KMS-11 (cell line): ENCODE measurements at regions not wholly inside any gene's neighbourhood (a gene's known extent, or its start where the extent isn't known, plus 50 kb on each side); places are given as distances from the start of the nearest gene placed in this dataset.

ENCODE experiments used
- H2AFZ ChIP-seq: fragments of 200-600 bp; sonication (generic); 2 replicates; pipeline ENCODE4 v1.6.1; 2016; ENCODE audit warnings: antibody characterized with exemption, mixed run types, low read depth
- H3K27ac ChIP-seq: fragments of 200-600 bp; sonication (generic); 2 replicates; pipeline ENCODE4 v1.6.1; 2016; ENCODE audit warnings: mild to moderate bottlenecking, mixed run types
- H3K27me3 ChIP-seq: fragments of 200-600 bp; sonication (generic); 2 replicates; pipeline ENCODE4 v1.6.1; 2017; ENCODE audit warnings: mild to moderate bottlenecking, low read depth, mixed run types, moderate library complexity; ENCODE audit not compliant: insufficient read depth
- H3K36me3 ChIP-seq: fragments of 200-600 bp; sonication (generic); 2 replicates; pipeline ENCODE4 v1.6.1; 2017; ENCODE audit warnings: mild to moderate bottlenecking, mixed run types; ENCODE audit not compliant: insufficient read depth
- H3K4me1 ChIP-seq: fragments of 200-600 bp; sonication (generic); 2 replicates; pipeline ENCODE4 v1.6.1; 2016; ENCODE audit warnings: mild to moderate bottlenecking, low read depth, mixed run types; ENCODE audit not compliant: poor library complexity, severe bottlenecking
- H3K4me2 ChIP-seq: fragments of 200-600 bp; sonication (generic); 2 replicates; pipeline ENCODE4 v1.7.0; 2016; ENCODE audit warnings: mild to moderate bottlenecking, mixed run types
- H3K4me3 ChIP-seq: fragments of 200-600 bp; sonication (generic); IDR thresholded peaks from 2 replicates; pipeline ENCODE4 v1.6.1; 2017; ENCODE audit warnings: low read depth, low read length, mixed read lengths; ENCODE audit not compliant: insufficient read depth
- H3K79me2 ChIP-seq: fragments of 200-600 bp; sonication (generic); 2 replicates; pipeline ENCODE4 v1.6.1; 2016; ENCODE audit warnings: low read depth, mixed run types; ENCODE audit not compliant: insufficient read depth
- H3K9ac ChIP-seq: fragments of 200-600 bp; sonication (generic); 2 replicates; pipeline ENCODE4 v1.6.1; 2016; ENCODE audit warnings: mild to moderate bottlenecking, mixed run types
- H4K20me1 ChIP-seq: fragments of 200-600 bp; sonication (generic); 2 replicates; pipeline ENCODE4 v1.6.1; 2016; ENCODE audit warnings: mild to moderate bottlenecking, mixed run types; ENCODE audit not compliant: insufficient read depth
- TF ChIP-seq, protein P1 (sequence below): fragments of 200-600 bp; sonication (generic); conservative IDR thresholded peaks from 2 replicates; pipeline ENCODE4 v1.6.1; 2017; ENCODE audit warnings: low read depth, mild to moderate bottlenecking, antibody characterized with exemption, low read length, moderate library complexity, mixed read lengths

- no peak overlapping the region for H3K4me3 ChIP-seq
- H3K4me1 ChIP-seq, result no peaks in the 10 kb centered on the region
- H2AFZ ChIP-seq, result no peak overlapping the region
- no peaks in the 10 kb centered on the region for H4K20me1 ChIP-seq
- H3K79me2 ChIP-seq, result no peaks in the 10 kb centered on the region
- H3K9ac ChIP-seq, result no peak overlapping the region
- TF ChIP-seq, protein P1, sequence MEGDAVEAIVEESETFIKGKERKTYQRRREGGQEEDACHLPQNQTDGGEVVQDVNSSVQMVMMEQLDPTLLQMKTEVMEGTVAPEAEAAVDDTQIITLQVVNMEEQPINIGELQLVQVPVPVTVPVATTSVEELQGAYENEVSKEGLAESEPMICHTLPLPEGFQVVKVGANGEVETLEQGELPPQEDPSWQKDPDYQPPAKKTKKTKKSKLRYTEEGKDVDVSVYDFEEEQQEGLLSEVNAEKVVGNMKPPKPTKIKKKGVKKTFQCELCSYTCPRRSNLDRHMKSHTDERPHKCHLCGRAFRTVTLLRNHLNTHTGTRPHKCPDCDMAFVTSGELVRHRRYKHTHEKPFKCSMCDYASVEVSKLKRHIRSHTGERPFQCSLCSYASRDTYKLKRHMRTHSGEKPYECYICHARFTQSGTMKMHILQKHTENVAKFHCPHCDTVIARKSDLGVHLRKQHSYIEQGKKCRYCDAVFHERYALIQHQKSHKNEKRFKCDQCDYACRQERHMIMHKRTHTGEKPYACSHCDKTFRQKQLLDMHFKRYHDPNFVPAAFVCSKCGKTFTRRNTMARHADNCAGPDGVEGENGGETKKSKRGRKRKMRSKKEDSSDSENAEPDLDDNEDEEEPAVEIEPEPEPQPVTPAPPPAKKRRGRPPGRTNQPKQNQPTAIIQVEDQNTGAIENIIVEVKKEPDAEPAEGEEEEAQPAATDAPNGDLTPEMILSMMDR, result no peak
- no peak overlapping the region for H3K27ac ChIP-seq
- no peaks in the 10 kb centered on the region for H3K36me3 ChIP-seq
- no peak overlapping the region for H3K4me2 ChIP-seq
- peaks cover 8% of the 10 kb centered on the region; the same call in 1 of the 2 replicates for H3K27me3 ChIP-seq
Measured at GRCh38 chr22:49437956-49438355, 389.7 kb downstream of the BRD1 start.

DNA sequence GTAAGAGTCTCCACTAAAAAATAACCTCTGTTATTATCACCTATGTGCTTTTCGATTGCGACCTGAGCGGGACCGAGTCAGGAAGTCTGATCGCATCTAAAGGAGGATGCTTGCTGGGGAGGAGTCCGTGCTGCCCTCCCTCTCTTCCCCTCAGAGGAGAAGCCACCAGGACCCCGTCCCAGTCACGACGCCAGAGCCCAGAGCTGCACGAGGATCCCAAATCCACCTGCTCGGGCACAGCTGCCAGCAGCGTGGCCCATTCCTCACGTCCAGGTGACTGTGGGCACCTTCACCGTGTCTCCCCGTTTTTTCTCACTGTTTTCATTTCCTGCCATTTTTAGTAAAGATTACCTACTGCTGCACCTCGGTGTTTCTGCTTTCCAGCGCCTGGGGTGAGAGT lies 390.3 kb downstream of the BRD1 start:
- Histone ChIP-seq H3K4me3 (no peak overlapping the region), H3K4me2 (no peak overlapping the region), H3K27me3 (peaks cover 5% of the 10 kb centered on the region; the same call in 1 of the 2 replicates), H3K79me2 (no peaks in the 10 kb centered on the region), H4K20me1 (no peaks in the 10 kb centered on the region), H3K36me3 (no peaks in the 10 kb centered on the region), H3K4me1 (no peaks in the 10 kb centered on the region), H2AFZ (no peak overlapping the region), H3K27ac (no peak overlapping the region), H3K9ac (no peak overlapping the region)
- TF ChIP-seq, protein P1, result no peak

DNA sequence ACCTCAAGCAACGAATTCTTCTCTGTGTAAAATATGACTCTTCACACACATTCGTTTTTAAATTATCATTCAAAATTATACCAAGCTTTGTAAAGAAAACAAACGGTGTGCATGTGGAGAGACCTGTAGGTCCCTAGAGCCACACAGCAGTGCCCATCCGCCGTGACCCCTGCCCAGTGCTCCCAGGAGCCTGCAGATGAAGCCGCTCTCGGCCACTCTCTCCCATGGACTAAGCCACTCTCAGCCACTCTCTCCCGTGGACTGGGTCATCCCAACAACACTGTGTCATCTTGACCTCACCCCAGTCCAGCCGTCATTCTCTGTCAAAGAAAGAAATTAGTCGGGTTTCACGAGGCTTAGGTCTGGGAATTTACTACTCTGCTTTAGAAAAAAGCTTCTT lies 391.6 kb downstream of the BRD1 start:
- Histone ChIP-seq H3K36me3 (no peaks in the 10 kb centered on the region), H3K9ac (no peak overlapping the region), H3K4me3 (no peak overlapping the region), H3K27ac (no peak overlapping the region), H2AFZ (no peak overlapping the region), H3K79me2 (no peaks in the 10 kb centered on the region), H3K4me1 (no peaks in the 10 kb centered on the region), H3K4me2 (no peak overlapping the region), H4K20me1 (no peaks in the 10 kb centered on the region), H3K27me3 (peaks cover 2% of the 10 kb centered on the region; the same call in 1 of the 2 replicates)
- TF ChIP-seq, protein P1, result no peak

DNA sequence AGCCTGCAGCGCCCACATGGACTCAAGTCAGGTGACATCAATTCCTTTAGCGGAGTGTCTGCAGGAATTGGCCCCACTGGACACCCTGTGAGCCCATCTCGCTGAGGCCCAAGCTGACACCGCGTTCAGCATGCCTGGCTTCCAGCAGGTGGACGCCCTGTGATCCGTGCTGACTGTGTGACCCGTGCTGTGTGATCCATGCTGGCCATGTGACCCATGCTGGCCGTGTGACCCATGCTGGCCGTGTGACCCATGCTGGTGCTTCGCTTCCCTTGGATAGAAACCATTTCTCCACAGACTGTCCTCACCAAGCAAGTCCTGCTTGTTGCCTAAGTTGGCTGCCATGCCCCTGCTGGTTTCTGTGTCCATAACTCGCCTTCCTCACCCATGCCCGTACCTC lies 392.1 kb downstream of the BRD1 start:
- Histone ChIP-seq H3K27ac (no peak overlapping the region), H3K36me3 (no peaks in the 10 kb centered on the region), H3K27me3 (peaks cover 2% of the 10 kb centered on the region; the same call in 1 of the 2 replicates), H3K79me2 (no peaks in the 10 kb centered on the region), H3K9ac (no peak overlapping the region), H2AFZ (no peak overlapping the region), H3K4me1 (no peaks in the 10 kb centered on the region), H3K4me3 (no peak overlapping the region), H4K20me1 (no peaks in the 10 kb centered on the region), H3K4me2 (no peak overlapping the region)
- TF ChIP-seq, protein P1, result no peak
